ENCODE measurements at regions not wholly inside any gene's neighbourhood (a gene's known extent, or its start where the extent isn't known, plus 50 kb on each side); places are given as distances from the start of the nearest gene placed in this dataset.
"Not testable (repeated sequence)": the region's sequence is repeated elsewhere in the genome, so short reads cannot be mapped to it uniquely, and the experiment has no call there.

GRCh38 chr1:8122160-8122476 is 96.0 kb upstream of the ERRFI1 start:
- intact Hi-C loops (cut with DNase I): no loop called here
- Histone ChIP-seq H3K27ac (ENCODE audit: low read depth in 2 of 2, low read length in 2 of 2) (peak overlapping the region in 1 of 2 donors; percentile 66), H3K4me1 (ENCODE audit: control insufficient read depth in 2 of 3, insufficient read depth in 2 of 3, low read depth in 1 of 3, low read length in 3 of 3) (peaks cover 0 to 10% (median 7%) of the 10 kb centered on the region in 3 donors), H3K27me3 (ENCODE audit: control insufficient read depth, insufficient read depth, low read length) (no peaks in the 10 kb centered on the region), H3K9me3 (ENCODE audit: control insufficient read depth in 2 of 3, insufficient read depth in 1 of 3, low read length in 3 of 3) (peaks cover 0 to 9% (median 0%) of the 10 kb centered on the region in 3 donors), H3K4me3 (ENCODE audit: low read length in 3 of 3) (no peak overlapping the region), H3K9ac (ENCODE audit: low read length in 3 of 3) (no peak overlapping the region), H3K36me3 (ENCODE audit: control insufficient read depth in 2 of 3, insufficient read depth in 3 of 3, low read length in 3 of 3) (no peaks in the 10 kb centered on the region)
- DNase-seq (no peak), FAIRE-seq (no peak)
- TF ChIP-seq CTCF (IDR thresholded peaks at IDR 0.05; ENCODE audit: borderline replicate concordance, extremely low read depth, insufficient read depth): no peak

GRCh38 chr1:8121261-8122159 is 95.4 kb upstream of the ERRFI1 start:
- peak overlapping the region in 1 of 3 donors; percentile 26 for H3K4me3 ChIP-seq (ENCODE audit: low read length in 3 of 3)
- no peaks in the 10 kb centered on the region for H3K27me3 ChIP-seq (ENCODE audit: control insufficient read depth, insufficient read depth, low read length)
- FAIRE-seq: no peak
- DNase-seq: peak in 4 of 5 donors; percentile 26 to 79 (median 58)
- H3K36me3 ChIP-seq (ENCODE audit: control insufficient read depth in 2 of 3, insufficient read depth in 3 of 3, low read length in 3 of 3): no peaks in the 10 kb centered on the region
- intact Hi-C loops (cut with DNase I): no loop called here
- H3K9ac ChIP-seq (ENCODE audit: low read length in 3 of 3): peak overlapping the region in 1 of 3 donors; percentile 5
- H3K27ac ChIP-seq (ENCODE audit: low read depth in 2 of 2, low read length in 2 of 2): peak overlapping the region; percentile 63 to 66
- peaks cover 3 to 13% (median 11%) of the 10 kb centered on the region in 3 donors for H3K4me1 ChIP-seq (ENCODE audit: control insufficient read depth in 2 of 3, insufficient read depth in 2 of 3, low read depth in 1 of 3, low read length in 3 of 3)
- H3K9me3 ChIP-seq (ENCODE audit: control insufficient read depth in 2 of 3, insufficient read depth in 1 of 3, low read length in 3 of 3): peaks cover 0 to 9% (median 0%) of the 10 kb centered on the region in 3 donors
- no peak for TF ChIP-seq CTCF (IDR thresholded peaks at IDR 0.05; ENCODE audit: borderline replicate concordance, extremely low read depth, insufficient read depth)

- Histone ChIP-seq H3K4me1 (ENCODE audit: control insufficient read depth in 2 of 3, insufficient read depth in 2 of 3, low read depth in 1 of 3, low read length in 3 of 3) (peaks cover 3 to 16% (median 13%) of the 10 kb centered on the region in 3 donors), H3K9ac (ENCODE audit: low read length in 3 of 3) (no peak overlapping the region), H3K27ac (ENCODE audit: low read depth in 2 of 2, low read length in 2 of 2) (peak overlapping the region; percentile 63 to 66), H3K4me3 (ENCODE audit: low read length in 3 of 3) (peak overlapping the region in 1 of 3 donors; percentile 26), H3K9me3 (ENCODE audit: control insufficient read depth in 2 of 3, insufficient read depth in 1 of 3, low read length in 3 of 3) (peaks cover 0 to 9% (median 0%) of the 10 kb centered on the region in 3 donors), H3K36me3 (ENCODE audit: control insufficient read depth in 2 of 3, insufficient read depth in 3 of 3, low read length in 3 of 3) (no peaks in the 10 kb centered on the region), H3K27me3 (ENCODE audit: control insufficient read depth, insufficient read depth, low read length) (no peaks in the 10 kb centered on the region)
- DNase-seq: no peak
- intact Hi-C loops (cut with DNase I): no loop called here
- TF ChIP-seq CTCF (IDR thresholded peaks at IDR 0.05; ENCODE audit: borderline replicate concordance, extremely low read depth, insufficient read depth): no peak
- no peak for FAIRE-seq
These were observed 94.7 kb upstream of the ERRFI1 start for GRCh38 chr1:8120693-8121260.

GRCh38 chr1:8118736-8119135 is 92.6 kb upstream of the ERRFI1 start:
- H3K9me3 ChIP-seq (ENCODE audit: control insufficient read depth in 2 of 3, insufficient read depth in 1 of 3, low read length in 3 of 3); H3K27me3 ChIP-seq (ENCODE audit: control insufficient read depth, insufficient read depth, low read length); H3K9ac ChIP-seq (ENCODE audit: low read length in 3 of 3); H3K4me3 ChIP-seq (ENCODE audit: low read length in 3 of 3); DNase-seq; FAIRE-seq; H3K27ac ChIP-seq (ENCODE audit: low read depth in 2 of 2, low read length in 2 of 2); H3K36me3 ChIP-seq (ENCODE audit: control insufficient read depth in 2 of 3, insufficient read depth in 3 of 3, low read length in 3 of 3); intact Hi-C loops (cut with DNase I): not testable (repeated sequence)
- H3K4me1 ChIP-seq (ENCODE audit: control insufficient read depth in 2 of 3, insufficient read depth in 2 of 3, low read depth in 1 of 3, low read length in 3 of 3): peaks cover 3 to 19% (median 13%) of the 10 kb centered on the region in 3 donors
